HG03097 (cell line): ENCODE measurements at regions not wholly inside any gene's neighbourhood (a gene's known extent, or its start where the extent isn't known, plus 50 kb on each side); places are given as distances from the start of the nearest gene placed in this dataset.

Experiments
- ATAC-seq: cut with Tn5 transposase; IDR thresholded peaks from one replicate; pipeline ENCODE4 v1.9.1; 2021; ENCODE audit not compliant: unreplicated experiment, low FRiP score

DNA sequence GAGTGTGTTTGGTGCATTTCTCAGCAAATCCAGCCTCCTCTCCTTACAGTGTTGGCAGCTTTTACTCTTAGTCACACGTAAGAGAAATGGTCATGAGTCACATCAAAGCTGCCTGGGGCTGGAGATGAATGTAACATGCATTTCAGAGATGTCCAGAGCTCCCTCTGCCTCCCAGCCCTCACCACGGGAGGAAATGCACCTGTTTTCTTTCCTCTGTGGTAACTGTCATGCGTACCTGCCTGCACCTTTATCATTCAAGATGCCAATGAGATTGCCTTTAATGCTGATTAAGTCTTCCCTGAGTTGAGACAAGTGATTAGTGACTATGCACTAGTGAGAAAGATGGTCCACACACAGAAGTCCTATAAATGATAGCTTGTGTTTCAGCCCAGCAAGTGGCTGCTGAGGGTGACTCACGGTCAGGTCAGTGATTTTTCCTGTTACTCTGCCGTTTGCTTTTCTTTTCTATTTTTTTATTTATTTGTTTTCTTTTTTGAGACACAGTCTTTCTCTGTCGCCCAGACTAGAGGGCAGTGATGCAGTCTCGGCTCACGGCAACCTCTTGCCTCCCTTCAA lies 277.3 kb upstream of the FMN2 start:
- no peak for ATAC-seq

DNA sequence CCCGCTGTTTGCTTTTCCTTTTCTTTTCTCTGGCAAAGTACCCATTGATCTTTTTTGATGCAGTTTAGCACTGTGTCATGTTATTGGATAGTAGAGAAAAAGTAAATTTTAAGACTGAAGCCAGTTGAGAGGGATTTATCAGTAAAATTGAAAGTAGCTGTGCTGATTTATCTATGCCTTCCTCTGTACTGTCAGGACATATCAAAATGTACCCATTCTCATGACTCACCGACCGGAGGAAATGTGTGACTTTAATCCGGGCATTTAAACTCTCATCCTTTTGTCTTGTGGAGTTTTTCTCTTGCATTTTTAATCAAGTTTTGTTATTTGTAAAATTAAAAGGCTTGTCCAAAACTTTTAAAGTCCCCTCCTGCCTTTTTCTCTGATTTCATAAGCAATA lies 276.6 kb upstream of the FMN2 start:
- no peak for ATAC-seq

DNA sequence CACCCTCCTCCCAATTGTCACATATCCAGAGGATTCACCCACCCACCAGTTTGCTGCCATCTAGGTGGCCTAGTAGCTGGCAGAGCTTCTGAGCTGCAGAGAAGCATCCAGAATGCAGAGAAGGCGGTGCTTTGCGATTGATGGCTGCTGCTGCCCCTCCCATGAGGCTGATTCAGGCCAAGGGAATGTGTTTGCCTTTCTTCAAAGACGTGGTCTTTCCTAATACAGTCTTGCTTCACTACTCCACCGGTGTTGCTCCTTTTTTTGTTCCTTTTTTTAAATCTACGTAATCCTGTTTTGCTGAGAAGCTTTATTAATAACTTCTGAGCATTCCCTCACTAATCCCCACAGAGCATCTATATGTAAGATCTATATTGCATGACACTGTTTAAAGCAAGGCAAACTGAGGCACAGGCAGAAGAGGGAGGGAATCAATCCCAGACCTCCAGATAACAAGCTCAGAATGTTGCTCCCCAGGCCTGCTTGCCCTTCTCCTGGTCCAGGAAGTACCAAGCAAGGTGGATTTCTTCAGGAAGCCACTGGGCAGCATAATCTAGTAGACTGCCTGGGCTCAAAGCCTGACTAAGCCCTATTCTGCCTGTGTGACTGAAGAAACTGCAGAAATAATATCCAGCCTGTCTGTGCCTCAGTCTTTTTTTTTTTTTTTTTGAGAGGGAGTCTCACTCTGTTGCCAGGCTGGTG lies 275.5 kb upstream of the FMN2 start:
- ATAC-seq, result no peak

DNA sequence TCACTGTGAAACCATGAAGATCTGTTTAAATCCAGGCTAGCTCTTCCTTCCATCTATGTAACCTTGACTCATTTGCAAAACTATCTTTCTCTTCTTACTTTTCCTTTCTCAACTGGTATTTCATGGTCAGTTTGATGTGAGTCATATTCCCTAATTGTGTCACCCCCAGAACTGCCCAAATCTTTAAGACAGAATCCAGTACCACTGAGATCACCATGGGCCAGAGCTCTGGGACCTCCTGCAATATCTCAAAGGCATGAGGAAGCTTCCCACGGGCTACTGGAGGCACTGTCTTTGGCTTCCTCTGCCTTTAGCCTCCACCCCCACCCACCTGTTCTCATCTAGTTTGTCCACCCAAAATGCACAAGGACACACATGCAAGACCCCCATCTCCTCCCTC lies 274.4 kb upstream of the FMN2 start:
- ATAC-seq, result no peak

DNA sequence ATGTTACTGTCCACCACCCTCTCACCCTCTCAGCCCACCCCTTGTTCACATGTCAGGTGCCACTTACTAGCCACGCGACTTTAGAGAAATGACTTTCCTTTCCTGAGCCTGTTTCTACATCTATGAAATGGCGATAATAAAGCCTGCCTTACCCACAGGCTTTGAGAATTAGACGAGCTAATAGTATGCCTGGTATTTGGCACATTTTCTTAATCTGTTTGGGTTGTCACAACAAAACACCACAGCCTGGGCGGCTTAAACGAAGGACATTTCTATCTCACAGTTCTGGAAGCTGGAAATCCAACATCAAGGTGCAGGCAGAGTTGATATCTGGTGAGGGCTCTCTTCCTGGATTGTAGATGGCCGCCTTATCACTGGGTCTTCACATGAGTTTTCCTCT lies 273.9 kb upstream of the FMN2 start:
- ATAC-seq, result no peak

DNA sequence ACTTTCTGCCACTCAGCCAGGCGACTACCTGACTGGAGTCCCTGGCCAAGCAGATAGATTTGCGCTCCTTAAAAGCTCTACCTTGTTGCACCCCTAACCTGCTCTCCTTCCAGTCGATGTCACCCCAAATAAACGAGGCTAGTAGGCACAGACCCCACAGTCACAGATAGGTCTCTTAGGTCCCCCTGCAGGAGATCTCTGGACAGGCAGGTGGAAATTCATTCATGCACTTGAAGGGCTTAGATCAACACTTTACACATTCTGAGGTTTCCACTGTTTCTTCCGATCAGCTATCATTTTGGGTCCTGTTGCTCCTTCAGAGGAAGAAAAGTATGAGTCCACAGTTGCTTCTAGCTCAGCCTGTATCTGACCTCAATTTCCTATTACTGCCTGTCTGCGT lies 272.6 kb upstream of the FMN2 start:
- no peak for ATAC-seq

DNA sequence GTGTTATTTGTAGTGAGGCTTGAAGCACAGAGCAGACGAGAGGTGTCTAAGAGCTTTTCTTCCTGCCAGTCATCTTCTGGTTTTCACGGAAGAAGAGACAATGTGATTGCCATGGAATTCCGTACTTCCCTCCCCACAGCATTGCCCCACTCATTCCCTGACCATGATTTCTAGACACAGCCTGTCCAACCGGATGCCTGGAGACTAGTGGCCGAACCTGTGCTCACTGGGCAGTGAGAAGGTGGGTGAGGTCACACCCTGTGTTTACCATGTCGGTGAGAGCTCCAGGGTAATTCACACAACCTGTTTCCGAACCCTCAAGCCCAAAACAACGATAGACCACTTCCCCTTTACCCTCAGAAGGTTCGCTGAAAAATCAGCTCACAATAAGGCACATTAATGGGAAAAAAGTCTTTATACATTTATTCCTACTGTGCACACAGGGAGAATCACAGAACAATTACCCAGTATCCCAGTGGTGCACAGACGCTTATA lies 271.9 kb upstream of the FMN2 start:
- no peak for ATAC-seq

DNA sequence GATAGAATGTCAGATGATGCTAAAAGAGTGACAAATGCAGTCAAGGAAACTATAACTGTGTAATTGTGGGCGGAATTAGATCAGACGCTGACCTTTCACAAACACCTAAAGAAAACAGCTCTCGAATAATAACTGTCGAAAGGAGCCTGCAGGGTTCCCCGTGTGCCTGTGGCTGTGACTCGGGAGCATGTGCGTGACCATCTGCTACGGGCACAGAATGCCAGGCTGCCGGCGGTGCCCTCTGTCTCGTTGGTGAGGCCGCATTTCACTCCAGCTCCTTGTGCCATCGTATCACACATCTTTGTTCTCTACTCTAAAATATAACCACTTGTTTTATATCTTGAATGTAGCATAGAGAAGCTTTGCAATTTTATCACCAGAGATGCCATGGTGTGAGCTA lies 267.8 kb upstream of the FMN2 start:
- ATAC-seq, result no peak

DNA sequence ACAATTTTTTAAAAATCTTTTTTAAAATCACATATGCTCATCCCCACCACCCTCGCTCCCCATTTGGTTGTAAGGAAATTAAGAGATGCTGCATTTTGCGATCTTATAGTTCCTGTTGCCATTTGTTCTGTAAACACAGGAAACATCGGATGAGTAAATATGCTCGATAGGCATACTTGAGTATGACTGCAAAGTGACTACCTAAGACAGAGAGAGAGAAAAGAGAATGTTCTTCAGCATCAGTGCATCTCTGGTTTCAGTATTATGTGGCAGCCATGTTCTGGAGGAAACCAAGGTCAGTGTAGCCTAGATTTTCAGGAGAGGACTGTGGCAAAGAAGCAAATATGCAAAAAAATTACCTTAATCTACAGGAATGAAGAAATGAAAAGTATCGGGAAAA lies 265.5 kb upstream of the FMN2 start:
- ATAC-seq, result no peak

DNA sequence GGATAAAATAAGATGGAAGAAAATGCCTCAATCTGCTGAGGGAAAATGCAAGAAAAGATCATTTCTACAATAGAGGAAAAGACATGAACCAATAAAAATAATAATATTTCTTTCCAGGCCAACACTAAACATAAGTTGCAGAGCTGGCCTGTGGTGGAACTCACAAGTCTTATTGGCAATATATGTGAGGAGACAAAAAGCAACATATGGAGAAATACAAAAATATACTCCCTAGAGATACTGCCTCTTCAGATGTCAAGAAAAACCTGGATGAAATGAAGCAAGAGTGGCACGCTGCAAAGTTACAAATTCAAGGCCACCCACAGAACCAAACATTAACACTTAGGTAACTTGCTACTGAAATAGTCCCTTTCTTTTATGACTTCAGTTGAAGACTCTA lies 264.9 kb upstream of the FMN2 start:
- ATAC-seq, result no peak

DNA sequence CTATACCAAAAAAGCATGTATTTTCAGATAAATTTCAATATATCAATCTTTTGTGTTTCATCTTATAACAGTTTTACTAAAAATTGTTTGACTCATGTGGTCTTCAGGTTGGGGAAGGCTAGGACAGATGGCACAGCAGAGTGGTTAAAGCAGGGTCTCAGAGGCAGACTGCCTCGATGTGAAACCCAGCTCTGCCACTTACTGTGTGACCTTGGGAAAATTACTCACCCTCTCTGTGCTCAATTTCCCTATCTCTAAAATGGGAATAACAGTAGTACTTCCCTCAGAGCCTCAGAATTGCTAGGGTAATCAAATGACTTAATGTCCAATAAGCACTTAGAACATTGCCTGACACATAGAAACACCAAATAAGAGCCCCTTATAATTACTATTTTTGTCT lies 262.1 kb upstream of the FMN2 start:
- ATAC-seq, result no peak

DNA sequence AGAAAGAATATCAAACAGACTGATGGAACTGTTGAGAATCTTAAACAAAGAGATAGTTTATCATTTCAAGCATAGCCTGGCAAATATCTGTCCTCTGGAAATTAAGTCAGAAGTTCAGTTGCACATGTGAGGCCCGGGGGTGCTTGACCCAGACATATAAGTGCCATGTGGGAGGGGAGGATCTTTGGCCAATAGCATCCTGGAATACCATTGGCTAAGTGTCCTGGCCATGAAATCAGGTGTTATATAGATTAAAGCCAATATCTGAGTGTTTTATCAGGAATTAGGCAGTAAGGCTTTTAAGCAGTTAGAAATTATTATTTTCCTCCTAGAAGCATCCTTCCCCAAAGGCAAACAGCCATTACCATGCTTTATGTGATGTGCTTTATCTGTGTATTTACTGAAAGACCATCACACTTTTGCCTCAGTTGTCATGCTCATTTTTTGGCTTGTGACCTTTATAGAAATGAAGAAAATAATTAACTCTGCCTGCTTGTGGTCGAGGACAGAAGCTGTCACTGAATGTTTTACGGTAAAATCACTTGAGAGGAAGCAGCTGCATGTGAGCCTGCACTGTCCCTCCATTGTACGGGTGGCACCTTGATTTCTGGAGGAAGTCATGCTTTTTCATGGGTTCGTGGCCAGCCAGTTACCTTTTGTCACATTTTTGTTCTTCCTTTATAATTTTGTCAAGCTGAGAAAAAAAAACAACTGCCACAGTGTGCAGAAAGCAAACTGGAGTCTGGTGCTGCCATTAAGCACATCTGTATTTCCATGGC lies 259.9 kb upstream of the FMN2 start:
- no peak for ATAC-seq

DNA sequence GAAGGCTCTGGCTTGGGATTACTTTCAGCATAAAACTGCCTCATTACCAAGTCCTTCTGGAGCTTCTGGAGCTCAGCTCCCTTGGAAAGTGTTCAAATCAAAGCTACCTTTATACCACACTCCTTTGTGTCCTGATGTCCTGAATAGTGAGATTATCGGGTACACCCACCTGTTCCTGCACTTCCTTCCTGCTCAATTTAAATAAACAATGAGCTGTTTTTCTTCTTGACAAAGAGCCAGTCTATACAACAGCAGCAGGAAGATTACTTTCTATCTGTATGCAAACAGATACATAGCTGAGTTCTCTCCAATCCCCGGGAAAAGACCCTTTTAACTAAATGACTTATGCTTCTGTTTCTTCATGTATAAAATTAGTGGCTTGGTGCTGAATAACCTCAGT lies 258.0 kb upstream of the FMN2 start:
- ATAC-seq, result no peak

DNA sequence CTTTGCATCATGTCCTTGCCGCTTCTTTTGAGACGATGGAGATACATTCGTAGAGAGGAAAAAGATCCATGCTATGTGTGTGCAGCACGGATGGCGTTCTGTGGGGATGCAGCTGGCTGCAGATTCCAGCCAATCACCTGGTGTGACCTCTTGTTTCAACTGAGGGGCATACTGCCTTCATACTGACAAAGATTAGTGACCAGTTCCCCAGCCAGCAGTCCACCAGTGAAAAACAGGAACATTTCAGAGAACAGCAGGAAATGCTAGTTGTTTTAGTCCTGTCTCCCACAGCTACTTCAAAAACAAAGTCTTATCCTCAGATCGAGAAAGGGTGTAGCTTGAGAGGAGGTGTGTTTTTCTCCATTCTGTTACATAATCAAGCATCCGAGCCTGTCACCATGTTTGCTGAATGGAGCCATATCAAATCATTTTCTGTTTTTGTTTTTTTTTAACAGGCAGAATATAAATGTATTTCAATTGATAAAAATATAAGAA lies 255.7 kb upstream of the FMN2 start:
- no peak for ATAC-seq

DNA sequence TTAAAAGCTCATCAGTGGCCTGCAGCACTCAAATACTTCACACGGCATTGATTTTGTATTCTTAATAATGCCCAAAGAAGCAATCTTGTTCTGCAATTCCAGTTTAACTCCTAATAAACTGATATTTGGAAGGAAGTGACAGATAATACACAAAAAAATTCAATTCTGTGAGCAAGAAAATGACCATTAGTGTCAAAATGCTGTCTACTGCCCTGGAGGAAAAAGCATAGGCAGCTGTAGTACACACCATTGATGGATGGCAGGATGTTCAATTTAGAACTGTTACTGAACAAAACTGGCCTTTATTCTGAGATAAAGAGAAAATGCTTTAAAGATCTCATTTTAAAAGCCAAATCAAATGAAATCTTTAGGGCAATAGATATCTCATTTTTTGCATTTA lies 251.3 kb upstream of the FMN2 start:
- no peak for ATAC-seq

DNA sequence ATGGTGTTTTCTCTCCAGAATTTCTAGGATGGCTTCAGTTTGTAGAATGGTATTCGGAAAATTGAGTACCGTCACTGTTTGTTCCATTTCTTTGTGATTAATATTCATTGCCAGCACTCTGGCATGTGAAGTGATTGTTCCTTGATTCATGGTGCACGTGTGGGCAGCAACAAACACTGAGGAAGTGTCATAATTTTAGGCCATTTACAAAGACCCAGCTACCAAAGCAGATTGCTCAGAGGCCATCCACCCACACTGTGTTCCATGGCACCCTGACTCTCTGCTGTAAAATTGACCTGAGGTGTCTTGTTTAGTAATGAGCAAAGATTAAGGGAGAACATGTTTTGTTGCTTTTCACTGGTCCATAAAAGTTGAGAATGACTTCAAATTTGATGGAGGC lies 250.9 kb upstream of the FMN2 start:
- no peak for ATAC-seq

DNA sequence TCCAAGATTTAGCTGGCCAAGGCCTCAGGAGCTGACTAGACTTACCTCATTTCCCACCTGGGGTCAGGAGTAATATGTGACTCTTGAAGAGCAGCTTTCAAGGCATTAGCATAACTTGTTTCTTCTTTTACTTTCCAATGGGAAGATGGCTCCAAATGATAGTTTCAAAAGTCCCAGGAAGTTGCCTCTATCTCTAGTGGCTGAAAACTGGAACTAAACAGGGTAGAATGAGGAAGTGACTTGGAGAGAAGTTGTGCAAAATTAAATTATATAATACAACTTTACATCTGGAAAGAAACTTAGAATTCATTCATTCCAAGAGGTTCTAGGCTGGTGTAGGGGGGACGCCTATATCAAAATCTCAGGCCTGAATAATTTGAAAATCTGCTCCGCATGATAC lies 250.1 kb upstream of the FMN2 start:
- no peak for ATAC-seq

DNA sequence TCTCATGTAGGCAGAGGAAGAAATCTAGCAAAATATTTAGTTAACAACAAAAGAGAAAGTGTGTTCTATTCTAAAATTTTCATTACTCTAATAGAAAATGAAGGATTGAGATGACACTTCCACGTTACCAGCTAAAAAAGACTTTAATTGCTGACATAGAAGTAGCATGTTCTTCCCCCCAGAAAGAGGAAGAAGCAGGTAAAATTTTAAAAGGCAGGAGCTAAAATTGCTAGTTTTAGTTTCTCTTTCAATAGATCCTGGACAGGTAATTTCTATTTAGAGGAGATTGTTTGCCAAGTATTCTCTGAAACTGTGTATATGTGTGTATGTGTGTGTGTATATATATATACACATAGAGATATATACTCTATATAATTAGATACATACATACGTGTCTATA lies 248.1 kb upstream of the FMN2 start:
- no peak for ATAC-seq

DNA sequence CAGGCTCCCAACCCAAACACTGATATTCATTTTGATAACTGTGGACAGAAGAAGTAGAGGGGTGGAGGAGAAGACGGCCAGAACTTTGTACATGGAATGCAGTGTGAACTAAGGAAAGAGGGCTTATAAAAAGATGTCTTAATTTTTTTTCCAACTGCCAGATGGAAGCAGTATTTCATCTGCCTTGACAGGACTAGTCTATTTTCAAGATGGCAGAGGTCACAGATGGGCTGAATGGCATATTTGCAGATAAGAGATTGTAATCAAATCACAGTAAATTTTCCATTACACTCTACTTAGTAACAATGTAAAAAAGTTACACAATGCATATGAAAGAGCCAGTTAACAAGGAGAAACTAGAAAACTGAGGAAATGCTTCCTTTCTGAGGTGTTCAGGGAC lies 246.8 kb upstream of the FMN2 start:
- ATAC-seq, result no peak

DNA sequence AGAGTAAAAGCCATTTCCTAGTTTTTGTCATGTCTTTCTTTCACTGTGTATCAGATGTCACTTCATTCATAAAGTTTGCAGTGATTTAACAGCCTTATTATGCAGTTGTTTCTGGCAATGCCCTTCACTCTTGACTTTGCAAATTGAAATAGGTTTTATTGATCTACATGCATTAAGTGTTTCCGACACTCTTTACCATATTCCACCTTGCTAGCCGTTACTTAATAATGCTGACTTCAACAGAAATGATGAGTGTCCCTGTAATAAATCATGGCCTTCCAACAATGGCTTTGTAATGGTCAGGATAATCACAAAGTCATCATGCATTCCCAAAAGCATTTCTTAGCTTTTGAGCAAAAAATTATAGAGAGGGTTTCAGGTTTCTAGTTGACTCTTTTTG lies 236.8 kb upstream of the FMN2 start:
- no peak for ATAC-seq

DNA sequence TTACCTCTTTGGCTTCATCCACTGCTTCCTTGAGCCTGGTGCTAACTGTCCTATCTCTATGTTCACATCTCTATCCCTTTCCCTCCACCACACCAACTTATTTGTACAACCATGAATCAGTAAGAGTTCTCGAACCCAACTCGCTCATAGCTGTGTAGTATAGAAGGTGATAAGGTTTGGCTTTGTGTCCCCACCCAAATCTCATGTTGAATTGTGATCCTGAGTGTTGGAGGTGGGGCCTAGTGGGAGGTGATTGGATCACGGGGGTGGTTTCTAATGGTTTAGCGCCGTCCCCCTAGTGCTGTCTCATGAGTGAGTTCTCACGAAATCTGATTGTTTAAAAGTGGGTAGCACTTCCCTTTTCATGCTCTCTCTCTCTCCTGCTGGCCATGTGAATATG lies 235.6 kb upstream of the FMN2 start:
- no peak for ATAC-seq

DNA sequence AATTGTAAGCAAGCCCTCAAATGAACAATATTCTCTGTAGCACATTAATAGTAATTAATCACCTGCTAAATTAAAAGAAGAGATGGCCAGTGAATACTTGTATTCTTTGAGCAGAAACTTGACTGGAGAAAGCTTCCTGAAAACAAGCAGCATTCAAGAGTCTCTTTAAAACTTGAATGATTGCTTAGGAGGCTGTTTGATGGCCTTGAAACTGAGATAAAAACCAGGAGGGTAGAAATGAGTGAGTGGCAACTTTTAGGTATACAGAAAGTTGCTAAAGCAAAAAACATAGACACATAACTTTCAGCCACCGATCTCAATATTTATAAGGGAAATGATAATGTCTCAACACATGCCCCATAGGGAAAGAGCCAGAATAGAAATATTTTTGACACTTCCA lies 234.8 kb upstream of the FMN2 start:
- ATAC-seq, result no peak
